ENCODE measurements at regions not wholly inside any gene's neighbourhood (a gene's known extent, or its start where the extent isn't known, plus 50 kb on each side); places are given as distances from the start of the nearest gene placed in this dataset.
A peak's percentile ranks its signal among the peaks of the same experiment; 100 is the strongest.

- no peaks in the 10 kb centered on the region for H3K36me3 ChIP-seq (replicated peaks; ENCODE audit: insufficient read depth, low read depth)
- H2AFZ ChIP-seq = no peak overlapping the region
- H3K4me1 ChIP-seq (ENCODE audit: insufficient read depth) = no peaks in the 10 kb centered on the region
- TF ChIP-seq EZH2phosphoT487 (IDR thresholded peaks at IDR 0.05; ENCODE audit: low read depth, severe bottlenecking, unreplicated experiment) (no peak), EZH2 (IDR thresholded peaks at IDR 0.05; ENCODE audit: borderline replicate concordance) (no peak), CTCF (IDR thresholded peaks at IDR 0.05; ENCODE audit: poor library complexity) (no peak)
- H3K27ac ChIP-seq = no peak overlapping the region
- H4K20me1 ChIP-seq (ENCODE audit: insufficient read depth, poor library complexity, severe bottlenecking) = no peaks in the 10 kb centered on the region
- no peaks in the 10 kb centered on the region for H3K9me3 ChIP-seq (ENCODE audit: low read depth)
- no peaks in the 10 kb centered on the region for H3K9me2 ChIP-seq (replicated peaks; ENCODE audit: insufficient read depth)
- DNase-seq (ENCODE audit: low spot score) = no peak
- no peak overlapping the region for H3K4me2 ChIP-seq
- no peak overlapping the region for H3K4me3 ChIP-seq
- 89% methylated on average over 9 of the region's 9 CpGs for WGBS (ENCODE audit: low lambda C conversion rate, missing lambda C conversion rate)
- H3K27me3 ChIP-seq = no peaks in the 10 kb centered on the region
- H3K79me2 ChIP-seq = no peaks in the 10 kb centered on the region
Measured at GRCh38 chr9:113805486-113806132, 70.5 kb upstream of the ZNF618 start.

GRCh38 chr9:113807173-113808061 lies 68.7 kb upstream of the ZNF618 start:
- Histone ChIP-seq H3K36me3 (replicated peaks; ENCODE audit: insufficient read depth, low read depth) (no peaks in the 10 kb centered on the region), H3K79me2 (no peaks in the 10 kb centered on the region), H3K9me2 (replicated peaks; ENCODE audit: insufficient read depth) (no peaks in the 10 kb centered on the region), H3K27ac (no peak overlapping the region), H4K20me1 (ENCODE audit: insufficient read depth, poor library complexity, severe bottlenecking) (no peaks in the 10 kb centered on the region), H3K27me3 (peaks cover under 1% of the 10 kb centered on the region), H3K4me1 (ENCODE audit: insufficient read depth) (no peaks in the 10 kb centered on the region), H3K4me2 (peak overlapping the region; percentile 70), H3K4me3 (no peak overlapping the region), H2AFZ (no peak overlapping the region), H3K9me3 (ENCODE audit: low read depth) (no peaks in the 10 kb centered on the region)
- TF ChIP-seq EZH2 (IDR thresholded peaks at IDR 0.05; ENCODE audit: borderline replicate concordance) (no peak), CTCF (IDR thresholded peaks at IDR 0.05; ENCODE audit: poor library complexity) (peak; percentile 77)
- peak; percentile 48 for DNase-seq (ENCODE audit: low spot score)
- 37% methylated on average over 15 of the region's 15 CpGs for WGBS (ENCODE audit: low lambda C conversion rate, missing lambda C conversion rate)

GRCh38 chr9:113808391-113809358 lies 67.4 kb upstream of the ZNF618 start:
- TF ChIP-seq EZH2phosphoT487 (IDR thresholded peaks at IDR 0.05; ENCODE audit: low read depth, severe bottlenecking, unreplicated experiment) (no peak), CTCF (IDR thresholded peaks at IDR 0.05; ENCODE audit: poor library complexity) (no peak), EZH2 (IDR thresholded peaks at IDR 0.05; ENCODE audit: borderline replicate concordance) (no peak)
- H3K27ac ChIP-seq = no peak overlapping the region
- H3K4me2 ChIP-seq = no peak overlapping the region
- no peaks in the 10 kb centered on the region for H3K9me2 ChIP-seq (replicated peaks; ENCODE audit: insufficient read depth)
- no peaks in the 10 kb centered on the region for H3K9me3 ChIP-seq (ENCODE audit: low read depth)
- no peaks in the 10 kb centered on the region for H3K36me3 ChIP-seq (replicated peaks; ENCODE audit: insufficient read depth, low read depth)
- no peaks in the 10 kb centered on the region for H4K20me1 ChIP-seq (ENCODE audit: insufficient read depth, poor library complexity, severe bottlenecking)
- H3K4me3 ChIP-seq = no peak overlapping the region
- H3K27me3 ChIP-seq = peaks cover 6% of the 10 kb centered on the region
- no peak overlapping the region for H2AFZ ChIP-seq
- H3K4me1 ChIP-seq (ENCODE audit: insufficient read depth) = no peaks in the 10 kb centered on the region
- no peaks in the 10 kb centered on the region for H3K79me2 ChIP-seq
- 82% methylated on average over 10 of the region's 10 CpGs for WGBS (ENCODE audit: low lambda C conversion rate, missing lambda C conversion rate)
- peak; percentile 32 for DNase-seq (ENCODE audit: low spot score)

Measured in hepatocyte (in vitro differentiated cells).